Spinal cord (tissue), 9 donors: ENCODE measurements at regions not wholly inside any gene's neighbourhood (a gene's known extent, or its start where the extent isn't known, plus 50 kb on each side); places are given as distances from the start of the nearest gene placed in this dataset.
A peak's percentile ranks its signal among the peaks of the same experiment; 100 is the strongest.

Experiments
- DNase-seq, 6 donors: peaks; one replicate each; pipeline versions ENCODE4 v3.0.0 to v3.0.0-alpha.2; 2013 to 2015; ENCODE audit warnings: low spot score in 6 of 6, low read depth in 4 of 6
- H3K27ac ChIP-seq: one replicate; pipeline ENCODE4 v1.5.1; 2013; ENCODE audit warnings: low read depth, low read length, control low read depth
- H3K27me3 ChIP-seq: one replicate; pipeline ENCODE4 v1.6.1; 2013; ENCODE audit warnings: low read length; ENCODE audit not compliant: control insufficient read depth, insufficient read depth
- H3K36me3 ChIP-seq: one replicate; pipeline ENCODE4 v1.6.1; 2013; ENCODE audit warnings: low read length; ENCODE audit not compliant: control insufficient read depth, insufficient read depth
- H3K4me1 ChIP-seq: one replicate; pipeline ENCODE4 v1.6.1; 2013; ENCODE audit warnings: low read length; ENCODE audit not compliant: control insufficient read depth, insufficient read depth
- H3K4me3 ChIP-seq: one replicate; pipeline ENCODE4 v1.5.1; 2013; ENCODE audit warnings: low read depth, low read length, control low read depth
- H3K9me3 ChIP-seq: one replicate; pipeline ENCODE4 v1.6.1; 2013; ENCODE audit warnings: low read length; ENCODE audit not compliant: control insufficient read depth, insufficient read depth
- WGBS: methylation state at CpG from one replicate; pipeline ENCODE4 v1.1.5; 2013; ENCODE audit warnings: missing lambda C conversion rate; ENCODE audit not compliant: insufficient coverage; 5-methylcytosine and 5-hydroxymethylcytosine counted together
- donor health status: healthy.

DNA sequence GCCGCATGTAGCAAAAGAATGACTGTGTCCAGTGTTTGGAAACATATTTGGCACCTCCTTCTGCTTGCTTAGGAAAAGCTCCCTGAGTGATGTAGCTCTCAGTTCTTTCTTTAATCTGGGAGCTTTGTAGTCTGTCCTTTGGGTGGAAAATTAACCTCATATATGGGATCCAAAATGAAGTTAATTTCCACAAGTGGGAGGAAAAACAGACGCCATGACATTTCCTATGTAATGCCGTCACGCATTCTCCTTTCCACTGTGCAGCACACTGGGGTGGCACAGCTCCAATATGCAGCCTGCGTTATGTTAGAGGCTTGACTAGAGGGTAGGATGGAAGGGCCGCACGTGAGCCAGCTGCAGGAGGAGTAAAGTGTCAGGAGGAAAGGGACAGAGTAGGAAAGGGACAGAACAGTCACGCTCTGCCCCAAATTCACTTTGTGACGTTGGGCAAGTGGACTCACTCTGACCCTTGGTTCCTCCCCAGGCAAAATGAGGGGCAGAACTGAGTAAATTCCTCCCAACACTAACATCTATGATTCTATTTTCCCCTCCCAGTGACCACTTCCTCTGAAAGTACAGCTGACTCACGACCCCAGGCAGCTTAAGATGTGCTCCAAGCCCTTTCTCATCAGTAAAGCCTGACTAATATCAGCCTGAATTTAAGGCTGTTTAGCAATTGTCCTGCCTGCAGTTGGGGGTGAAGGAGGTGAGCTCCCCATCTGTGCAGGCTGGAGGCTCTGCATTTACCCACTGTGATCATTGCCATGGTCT lies 176.5 kb upstream of the PFN2 start:
- Histone ChIP-seq H3K27me3 (no peaks in the 10 kb centered on the region), H3K9me3 (no peaks in the 10 kb centered on the region), H3K4me3 (no peak overlapping the region), H3K27ac (no peak overlapping the region), H3K4me1 (peaks cover 6% of the 10 kb centered on the region), H3K36me3 (no peaks in the 10 kb centered on the region)
- no peak for DNase-seq
- 71% methylated on average over 7 of the region's 10 CpGs for WGBS

DNA sequence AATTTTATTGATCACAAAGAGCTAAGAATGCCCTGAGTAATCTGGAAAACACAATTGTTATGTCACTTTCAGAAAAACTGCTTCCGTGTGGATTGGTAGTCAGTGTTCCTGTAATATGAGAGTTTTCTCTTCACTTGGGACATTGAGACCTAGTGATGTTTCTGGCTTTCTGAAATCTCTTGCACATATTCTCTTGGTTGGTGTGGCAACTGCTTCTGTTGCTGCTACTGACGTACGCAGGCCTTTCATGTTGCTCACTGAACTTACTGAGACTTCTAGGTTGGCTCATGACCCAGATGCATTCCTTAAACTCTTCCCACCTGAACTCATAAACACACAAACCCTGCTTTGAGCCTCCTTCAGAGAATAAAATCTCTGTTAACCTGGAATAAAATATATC lies 175.0 kb upstream of the PFN2 start:
- DNase-seq: no peak
- Histone ChIP-seq H3K4me1 (peaks cover 6% of the 10 kb centered on the region), H3K36me3 (no peaks in the 10 kb centered on the region), H3K27me3 (no peaks in the 10 kb centered on the region), H3K27ac (no peak overlapping the region), H3K4me3 (no peak overlapping the region), H3K9me3 (no peaks in the 10 kb centered on the region)
- WGBS: 25% methylated on average over 2 of the region's 3 CpGs

- Histone ChIP-seq H3K4me1 (peaks cover 6% of the 10 kb centered on the region), H3K36me3 (no peaks in the 10 kb centered on the region), H3K9me3 (no peaks in the 10 kb centered on the region), H3K27ac (no peak overlapping the region), H3K27me3 (no peaks in the 10 kb centered on the region), H3K4me3 (no peak overlapping the region)
- WGBS: 83% methylated on average over 1 of the region's 6 CpGs
- DNase-seq: no peak
These were observed 173.6 kb upstream of the PFN2 start for GRCh38 chr3:150144191-150144708.

- Histone ChIP-seq H3K9me3 (no peaks in the 10 kb centered on the region), H3K4me3 (no peak overlapping the region), H3K4me1 (peaks cover 6% of the 10 kb centered on the region), H3K36me3 (no peaks in the 10 kb centered on the region), H3K27ac (no peak overlapping the region), H3K27me3 (no peaks in the 10 kb centered on the region)
- peak in 1 of 6 donors; percentile 60 for DNase-seq
These were observed 172.2 kb upstream of the PFN2 start for GRCh38 chr3:150142936-150143335.

- no peaks in the 10 kb centered on the region for H3K27me3 ChIP-seq
- H3K36me3 ChIP-seq: no peaks in the 10 kb centered on the region
- no CpG with 5 or more reads among the region's 3 CpGs for WGBS
- no peaks in the 10 kb centered on the region for H3K9me3 ChIP-seq
- no peaks in the 10 kb centered on the region for H3K4me1 ChIP-seq
- no peak overlapping the region for H3K4me3 ChIP-seq
- no peak overlapping the region for H3K27ac ChIP-seq
- DNase-seq: peak in 1 of 6 donors; percentile 41
These were observed 171.2 kb upstream of the PFN2 start for GRCh38 chr3:150141790-150142326.

GRCh38 chr3:150140614-150141321 lies 170.1 kb upstream of the PFN2 start:
- no peaks in the 10 kb centered on the region for H3K27me3 ChIP-seq
- WGBS: 97% methylated on average over 8 of the region's 14 CpGs
- no peaks in the 10 kb centered on the region for H3K9me3 ChIP-seq
- H3K4me1 ChIP-seq: no peaks in the 10 kb centered on the region
- no peaks in the 10 kb centered on the region for H3K36me3 ChIP-seq
- DNase-seq: no peak
- H3K27ac ChIP-seq: no peak overlapping the region
- H3K4me3 ChIP-seq: no peak overlapping the region

GRCh38 chr3:150138824-150139223 lies 168.1 kb upstream of the PFN2 start:
- Histone ChIP-seq H3K36me3 (no peaks in the 10 kb centered on the region), H3K4me1 (no peaks in the 10 kb centered on the region), H3K9me3 (no peaks in the 10 kb centered on the region), H3K4me3 (no peak overlapping the region), H3K27ac (no peak overlapping the region), H3K27me3 (no peaks in the 10 kb centered on the region)
- no peak for DNase-seq
- WGBS: 97% methylated on average over 3 of the region's 3 CpGs

DNA sequence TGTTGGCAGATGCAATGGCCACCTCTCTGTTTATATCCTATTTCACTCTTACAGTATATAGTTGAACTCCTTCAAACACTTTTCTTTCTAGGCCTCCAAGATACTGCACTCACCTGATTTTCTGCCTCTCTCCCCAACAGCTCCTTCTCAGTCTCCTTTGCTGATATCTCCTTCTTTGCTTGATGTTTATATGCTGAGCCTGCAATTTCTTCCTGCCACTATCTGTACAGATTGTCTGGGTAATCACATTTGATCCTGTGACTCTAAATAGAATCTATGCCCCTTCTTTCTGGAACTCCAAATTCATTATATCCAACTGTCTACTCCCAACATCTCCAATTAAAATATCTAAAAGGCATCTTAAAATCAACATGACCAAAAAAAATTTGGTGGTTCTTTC lies 165.5 kb upstream of the PFN2 start:
- Histone ChIP-seq H3K27me3 (no peaks in the 10 kb centered on the region), H3K36me3 (no peaks in the 10 kb centered on the region), H3K9me3 (no peaks in the 10 kb centered on the region), H3K27ac (no peak overlapping the region), H3K4me1 (no peaks in the 10 kb centered on the region), H3K4me3 (no peak overlapping the region)
- no peak for DNase-seq

- 57% methylated on average over 1 of the region's 1 CpG for WGBS
- H3K9me3 ChIP-seq: no peaks in the 10 kb centered on the region
These were observed 164.6 kb upstream of the PFN2 start for GRCh38 chr3:150135287-150135721.

More at GRCh38 chr3:150135287-150135721, 164.6 kb upstream of the PFN2 start:
- no peak overlapping the region for H3K4me3 ChIP-seq
- DNase-seq: no peak
- H3K36me3 ChIP-seq: no peaks in the 10 kb centered on the region
- no peaks in the 10 kb centered on the region for H3K4me1 ChIP-seq
- H3K27ac ChIP-seq: no peak overlapping the region
- H3K27me3 ChIP-seq: no peaks in the 10 kb centered on the region
